Ovary (tissue), 3 donors: ENCODE measurements at regions not wholly inside any gene's neighbourhood (a gene's known extent, or its start where the extent isn't known, plus 50 kb on each side); places are given as distances from the start of the nearest gene placed in this dataset.

ENCODE experiments used
- CTCF ChIP-seq, 3 donors: fragments of 450-650 bp in 2 of 3; fragments of 200-600 bp in 1 of 3; IDR thresholded peaks; one replicate each; pipeline versions ENCODE4 v1.5.1 to v1.8.0; 2016 to 2022; ENCODE audit warnings: antibody characterized with exemption in 3 of 3, mild to moderate bottlenecking in 1 of 3
- EP300 ChIP-seq: sonication (generic); formaldehyde crosslinking; IDR thresholded peaks from one replicate; pipeline ENCODE4 v1.6.1; 2017; ENCODE audit warnings: antibody characterized with exemption
- POLR2A ChIP-seq: fragments of 450-650 bp; IDR thresholded peaks from one replicate; pipeline ENCODE4 v1.6.1; 2017; ENCODE audit warnings: antibody characterized with exemption, mild to moderate bottlenecking, moderate library complexity
- donor health status: DM: no; HTN: no; CAD: no.

GRCh38 chr2:142254031-142254430 lies 123.2 kb upstream of the LRP1B start:
- TF ChIP-seq CTCF (IDR thresholded peaks at IDR 0.05): no peak
- no peak for TF ChIP-seq POLR2A
- no peak for TF ChIP-seq EP300
